ENCODE measurements at regions not wholly inside any gene's neighbourhood (a gene's known extent, or its start where the extent isn't known, plus 50 kb on each side); places are given as distances from the start of the nearest gene placed in this dataset.

DNA sequence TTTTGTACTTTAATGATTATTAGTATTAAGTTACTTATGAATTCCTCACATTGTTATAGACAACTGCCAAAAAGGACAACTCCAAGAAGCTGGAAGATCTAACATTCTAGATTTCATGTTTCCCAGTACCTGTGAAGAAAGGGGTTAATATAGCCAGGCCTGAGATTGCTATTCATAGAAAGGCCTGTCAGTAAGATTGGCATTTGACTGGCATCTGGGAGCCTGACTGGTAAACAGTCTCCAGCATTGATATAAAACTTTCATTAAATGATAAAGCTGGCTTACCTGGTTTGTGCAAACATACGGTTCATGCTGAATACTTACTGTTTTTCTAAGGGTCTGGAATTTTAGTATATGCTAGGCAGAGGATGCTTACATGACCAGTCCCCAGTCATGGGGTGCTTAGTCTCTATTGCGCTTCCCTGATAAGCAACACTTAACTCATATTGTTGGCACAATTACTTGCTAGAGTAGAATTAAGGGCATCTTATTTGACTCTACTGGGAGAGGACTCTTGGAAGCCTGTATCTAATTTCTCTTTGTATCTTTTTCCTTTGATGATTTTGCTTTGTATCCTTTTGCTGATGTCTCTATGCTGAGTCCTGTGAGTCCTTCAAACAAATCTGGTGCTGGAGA, 340.4 kb upstream of the SEMA6A start:
- Histone ChIP-seq H2BK20ac (ENCODE audit: low read depth, low read length, poor library complexity, severe bottlenecking) (no peak overlapping the region), H3K4me2 (ENCODE audit: insufficient read depth, insufficient read length, low read length) (no peak overlapping the region), H2BK120ac (ENCODE audit: low read depth, low read length, poor library complexity, severe bottlenecking) (no peak overlapping the region), H3K79me2 (ENCODE audit: insufficient read depth, low read length) (no peaks in the 10 kb centered on the region), H3K14ac (ENCODE audit: insufficient read depth, low read length) (no peak overlapping the region), H3T11ph (ENCODE audit: low read length) (no peak overlapping the region), H3K23ac (ENCODE audit: insufficient read length, low read depth, low read length) (no peak overlapping the region), H3K9me3 (ENCODE audit: control insufficient read depth, low read depth, low read length) (no peaks in the 10 kb centered on the region), H3K23me2 (ENCODE audit: insufficient read length, low read depth, low read length, poor library complexity, severe bottlenecking) (no peaks in the 10 kb centered on the region), H3K4ac (ENCODE audit: low read depth, low read length) (no peak overlapping the region), H2BK15ac (ENCODE audit: low read depth, low read length) (no peak overlapping the region), H4K5ac (ENCODE audit: insufficient read length, low read depth, low read length) (no peak overlapping the region), H4K91ac (ENCODE audit: insufficient read length, low read depth, low read length) (no peak overlapping the region), H2AFZ (ENCODE audit: low read length) (no peak overlapping the region), H4K8ac (replicated peaks; ENCODE audit: insufficient read length, low read depth, low read length) (no peak overlapping the region), H2BK12ac (ENCODE audit: insufficient read length, low read depth, low read length) (no peak overlapping the region), H2BK5ac (ENCODE audit: insufficient read length, low read length) (no peak overlapping the region), H3K27me3 (ENCODE audit: insufficient read depth, low read length) (no peaks in the 10 kb centered on the region), H3K56ac (ENCODE audit: insufficient read length, low read depth, low read length) (no peak overlapping the region), H3K27ac (ENCODE audit: insufficient read length, low read depth, low read length) (no peak overlapping the region), H4K20me1 (ENCODE audit: control insufficient read depth, insufficient read depth, insufficient read length) (no peaks in the 10 kb centered on the region), H3K9ac (ENCODE audit: extremely low read depth, insufficient read length, low read length) (no peak overlapping the region), H3K79me1 (ENCODE audit: insufficient read depth, low read depth, low read length, poor library complexity, severe bottlenecking) (no peaks in the 10 kb centered on the region), H3K18ac (ENCODE audit: insufficient read length, low read depth, low read length) (no peak overlapping the region), H3K4me1 (ENCODE audit: insufficient read depth, low read length) (no peaks in the 10 kb centered on the region), H2AK5ac (ENCODE audit: insufficient read length, low read length) (no peak overlapping the region)
- Mint-ChIP-seq H3K36me3 (ENCODE audit: insufficient read depth in 1 of 3, low read depth in 3 of 3) (no peaks in the 10 kb centered on the region), H3K4me3 (no peak overlapping the region), H3K4me1 (peaks cover 0 to 3% of the 10 kb centered on the region in 2 experiments; a peak in 2 of 4 replicates), H3K27me3 (ENCODE audit: low read depth) (no peaks in the 10 kb centered on the region), H3K9me3 (no peaks in the 10 kb centered on the region; a peak in 1 of 5 replicates), H3K27ac (no peak overlapping the region)
- no CpG with 5 or more reads among the region's 2 CpGs for WGBS (ENCODE audit: extremely low coverage, insufficient read length, low lambda C conversion rate)
- no peak for DNase-seq
- TF ChIP-seq, protein P1, sequence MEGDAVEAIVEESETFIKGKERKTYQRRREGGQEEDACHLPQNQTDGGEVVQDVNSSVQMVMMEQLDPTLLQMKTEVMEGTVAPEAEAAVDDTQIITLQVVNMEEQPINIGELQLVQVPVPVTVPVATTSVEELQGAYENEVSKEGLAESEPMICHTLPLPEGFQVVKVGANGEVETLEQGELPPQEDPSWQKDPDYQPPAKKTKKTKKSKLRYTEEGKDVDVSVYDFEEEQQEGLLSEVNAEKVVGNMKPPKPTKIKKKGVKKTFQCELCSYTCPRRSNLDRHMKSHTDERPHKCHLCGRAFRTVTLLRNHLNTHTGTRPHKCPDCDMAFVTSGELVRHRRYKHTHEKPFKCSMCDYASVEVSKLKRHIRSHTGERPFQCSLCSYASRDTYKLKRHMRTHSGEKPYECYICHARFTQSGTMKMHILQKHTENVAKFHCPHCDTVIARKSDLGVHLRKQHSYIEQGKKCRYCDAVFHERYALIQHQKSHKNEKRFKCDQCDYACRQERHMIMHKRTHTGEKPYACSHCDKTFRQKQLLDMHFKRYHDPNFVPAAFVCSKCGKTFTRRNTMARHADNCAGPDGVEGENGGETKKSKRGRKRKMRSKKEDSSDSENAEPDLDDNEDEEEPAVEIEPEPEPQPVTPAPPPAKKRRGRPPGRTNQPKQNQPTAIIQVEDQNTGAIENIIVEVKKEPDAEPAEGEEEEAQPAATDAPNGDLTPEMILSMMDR (conservative IDR thresholded peaks at IDR 0.05): no peak
